ENCODE measurements at regions not wholly inside any gene's neighbourhood (a gene's known extent, or its start where the extent isn't known, plus 50 kb on each side); places are given as distances from the start of the nearest gene placed in this dataset.

- no peaks in the 10 kb centered on the region for H3K9me3 ChIP-seq (ENCODE audit: control insufficient read depth in 2 of 2, insufficient read depth in 1 of 2, low read depth in 1 of 2, low read length in 1 of 2)
- H3K27me3 ChIP-seq (ENCODE audit: control insufficient read depth in 1 of 2, insufficient read depth in 2 of 2, low read length in 2 of 2), result no peaks in the 10 kb centered on the region
- no peak overlapping the region for H3K4me3 ChIP-seq (ENCODE audit: low read depth in 1 of 2, low read length in 2 of 2)
- no peaks in the 10 kb centered on the region for H3K36me3 ChIP-seq (ENCODE audit: control insufficient read depth in 2 of 2, insufficient read depth in 2 of 2, low read length in 1 of 2)
- no peaks in the 10 kb centered on the region for H3K4me1 ChIP-seq (ENCODE audit: control insufficient read depth in 2 of 2, insufficient read depth in 2 of 2, low read length in 1 of 2)
- WGBS, 2 donors, result 83 to 90% methylated on average over 2 of the region's 2 CpGs
- H3K27ac ChIP-seq (ENCODE audit: low read depth in 2 of 2, low read length in 1 of 2), result no peak overlapping the region
Observed at GRCh38 chr5:165881259-165881658, 2375.8 kb downstream of the MAT2B start.

- Histone ChIP-seq H3K4me3 (ENCODE audit: low read depth in 1 of 2, low read length in 2 of 2) (no peak overlapping the region), H3K27ac (ENCODE audit: low read depth in 2 of 2, low read length in 1 of 2) (no peak overlapping the region), H3K4me1 (ENCODE audit: control insufficient read depth in 2 of 2, insufficient read depth in 2 of 2, low read length in 1 of 2) (no peaks in the 10 kb centered on the region), H3K36me3 (ENCODE audit: control insufficient read depth in 2 of 2, insufficient read depth in 2 of 2, low read length in 1 of 2) (no peaks in the 10 kb centered on the region), H3K9me3 (ENCODE audit: control insufficient read depth in 2 of 2, insufficient read depth in 1 of 2, low read depth in 1 of 2, low read length in 1 of 2) (no peaks in the 10 kb centered on the region), H3K27me3 (ENCODE audit: control insufficient read depth in 1 of 2, insufficient read depth in 2 of 2, low read length in 2 of 2) (no peaks in the 10 kb centered on the region)
- 57 to 60% methylated on average over 3 of the region's 3 CpGs for WGBS, 2 donors
Observed at GRCh38 chr5:165882099-165882498, 2376.7 kb downstream of the MAT2B start.

- H3K27ac ChIP-seq (ENCODE audit: low read depth in 2 of 2, low read length in 1 of 2), result no peak overlapping the region
- WGBS, 2 donors, result 75 to 76% methylated on average over 12 of the region's 12 CpGs
- H3K4me3 ChIP-seq (ENCODE audit: low read depth in 1 of 2, low read length in 2 of 2), result no peak overlapping the region
- H3K9me3 ChIP-seq (ENCODE audit: control insufficient read depth in 2 of 2, insufficient read depth in 1 of 2, low read depth in 1 of 2, low read length in 1 of 2), result no peaks in the 10 kb centered on the region
- no peaks in the 10 kb centered on the region for H3K27me3 ChIP-seq (ENCODE audit: control insufficient read depth in 1 of 2, insufficient read depth in 2 of 2, low read length in 2 of 2)
- no peaks in the 10 kb centered on the region for H3K4me1 ChIP-seq (ENCODE audit: control insufficient read depth in 2 of 2, insufficient read depth in 2 of 2, low read length in 1 of 2)
- no peaks in the 10 kb centered on the region for H3K36me3 ChIP-seq (ENCODE audit: control insufficient read depth in 2 of 2, insufficient read depth in 2 of 2, low read length in 1 of 2)
Observed at GRCh38 chr5:165885623-165886350, 2380.4 kb downstream of the MAT2B start.

GRCh38 chr5:165887147-165887546 is 2381.7 kb downstream of the MAT2B start:
- Histone ChIP-seq H3K36me3 (ENCODE audit: control insufficient read depth in 2 of 2, insufficient read depth in 2 of 2, low read length in 1 of 2) (no peaks in the 10 kb centered on the region), H3K27ac (ENCODE audit: low read depth in 2 of 2, low read length in 1 of 2) (no peak overlapping the region), H3K27me3 (ENCODE audit: control insufficient read depth in 1 of 2, insufficient read depth in 2 of 2, low read length in 2 of 2) (no peaks in the 10 kb centered on the region), H3K4me3 (ENCODE audit: low read depth in 1 of 2, low read length in 2 of 2) (no peak overlapping the region), H3K4me1 (ENCODE audit: control insufficient read depth in 2 of 2, insufficient read depth in 2 of 2, low read length in 1 of 2) (no peaks in the 10 kb centered on the region), H3K9me3 (ENCODE audit: control insufficient read depth in 2 of 2, insufficient read depth in 1 of 2, low read depth in 1 of 2, low read length in 1 of 2) (no peaks in the 10 kb centered on the region)
- WGBS, 2 donors, result 87 to 91% methylated on average over 2 of the region's 2 CpGs

- Histone ChIP-seq H3K36me3 (ENCODE audit: control insufficient read depth in 2 of 2, insufficient read depth in 2 of 2, low read length in 1 of 2) (no peaks in the 10 kb centered on the region), H3K27ac (ENCODE audit: low read depth in 2 of 2, low read length in 1 of 2) (no peak overlapping the region), H3K9me3 (ENCODE audit: control insufficient read depth in 2 of 2, insufficient read depth in 1 of 2, low read depth in 1 of 2, low read length in 1 of 2) (no peaks in the 10 kb centered on the region), H3K4me3 (ENCODE audit: low read depth in 1 of 2, low read length in 2 of 2) (no peak overlapping the region), H3K27me3 (ENCODE audit: control insufficient read depth in 1 of 2, insufficient read depth in 2 of 2, low read length in 2 of 2) (no peaks in the 10 kb centered on the region), H3K4me1 (ENCODE audit: control insufficient read depth in 2 of 2, insufficient read depth in 2 of 2, low read length in 1 of 2) (no peaks in the 10 kb centered on the region)
- WGBS, 2 donors, result 86 to 92% methylated on average over 6 of the region's 6 CpGs
Observed at GRCh38 chr5:165892383-165892782, 2387.0 kb downstream of the MAT2B start.

- WGBS, 2 donors, result 59 to 60% methylated on average over 3 of the region's 3 CpGs
- Histone ChIP-seq H3K36me3 (ENCODE audit: control insufficient read depth in 2 of 2, insufficient read depth in 2 of 2, low read length in 1 of 2) (no peaks in the 10 kb centered on the region), H3K27ac (ENCODE audit: low read depth in 2 of 2, low read length in 1 of 2) (no peak overlapping the region), H3K9me3 (ENCODE audit: control insufficient read depth in 2 of 2, insufficient read depth in 1 of 2, low read depth in 1 of 2, low read length in 1 of 2) (peaks cover 2% of the 10 kb centered on the region in 2 donors), H3K27me3 (ENCODE audit: control insufficient read depth in 1 of 2, insufficient read depth in 2 of 2, low read length in 2 of 2) (no peaks in the 10 kb centered on the region), H3K4me3 (ENCODE audit: low read depth in 1 of 2, low read length in 2 of 2) (no peak overlapping the region), H3K4me1 (ENCODE audit: control insufficient read depth in 2 of 2, insufficient read depth in 2 of 2, low read length in 1 of 2) (no peaks in the 10 kb centered on the region)
Observed at GRCh38 chr5:165894916-165895315, 2389.5 kb downstream of the MAT2B start.

GRCh38 chr5:165903835-165904234 is 2387.6 kb upstream of the WWC1 start:
- no peaks in the 10 kb centered on the region for H3K4me1 ChIP-seq (ENCODE audit: control insufficient read depth in 2 of 2, insufficient read depth in 2 of 2, low read length in 1 of 2)
- no peaks in the 10 kb centered on the region for H3K27me3 ChIP-seq (ENCODE audit: control insufficient read depth in 1 of 2, insufficient read depth in 2 of 2, low read length in 2 of 2)
- H3K9me3 ChIP-seq (ENCODE audit: control insufficient read depth in 2 of 2, insufficient read depth in 1 of 2, low read depth in 1 of 2, low read length in 1 of 2), result peaks cover 2% of the 10 kb centered on the region in 2 donors
- WGBS, 2 donors, result 76 to 80% methylated on average over 1 of the region's 1 CpG
- H3K4me3 ChIP-seq (ENCODE audit: low read depth in 1 of 2, low read length in 2 of 2), result no peak overlapping the region
- H3K27ac ChIP-seq (ENCODE audit: low read depth in 2 of 2, low read length in 1 of 2), result no peak overlapping the region
- H3K36me3 ChIP-seq (ENCODE audit: control insufficient read depth in 2 of 2, insufficient read depth in 2 of 2, low read length in 1 of 2), result no peaks in the 10 kb centered on the region

- Histone ChIP-seq H3K4me3 (ENCODE audit: low read depth in 1 of 2, low read length in 2 of 2) (no peak overlapping the region), H3K4me1 (ENCODE audit: control insufficient read depth in 2 of 2, insufficient read depth in 2 of 2, low read length in 1 of 2) (no peaks in the 10 kb centered on the region), H3K9me3 (ENCODE audit: control insufficient read depth in 2 of 2, insufficient read depth in 1 of 2, low read depth in 1 of 2, low read length in 1 of 2) (no peaks in the 10 kb centered on the region), H3K27ac (ENCODE audit: low read depth in 2 of 2, low read length in 1 of 2) (no peak overlapping the region), H3K27me3 (ENCODE audit: control insufficient read depth in 1 of 2, insufficient read depth in 2 of 2, low read length in 2 of 2) (no peaks in the 10 kb centered on the region), H3K36me3 (ENCODE audit: control insufficient read depth in 2 of 2, insufficient read depth in 2 of 2, low read length in 1 of 2) (no peaks in the 10 kb centered on the region)
Observed at GRCh38 chr5:165906871-165907270, 2384.6 kb upstream of the WWC1 start.

- Histone ChIP-seq H3K9me3 (ENCODE audit: control insufficient read depth in 2 of 2, insufficient read depth in 1 of 2, low read depth in 1 of 2, low read length in 1 of 2) (no peaks in the 10 kb centered on the region), H3K36me3 (ENCODE audit: control insufficient read depth in 2 of 2, insufficient read depth in 2 of 2, low read length in 1 of 2) (no peaks in the 10 kb centered on the region), H3K4me3 (ENCODE audit: low read depth in 1 of 2, low read length in 2 of 2) (no peak overlapping the region), H3K4me1 (ENCODE audit: control insufficient read depth in 2 of 2, insufficient read depth in 2 of 2, low read length in 1 of 2) (no peaks in the 10 kb centered on the region), H3K27ac (ENCODE audit: low read depth in 2 of 2, low read length in 1 of 2) (no peak overlapping the region), H3K27me3 (ENCODE audit: control insufficient read depth in 1 of 2, insufficient read depth in 2 of 2, low read length in 2 of 2) (no peaks in the 10 kb centered on the region)
- WGBS, 2 donors, result 40 to 43% methylated on average over 2 of the region's 2 CpGs
Observed at GRCh38 chr5:165913059-165913458, 2378.4 kb upstream of the WWC1 start.

- 89% methylated on average over 6 of the region's 6 CpGs for WGBS, 2 donors
- Histone ChIP-seq H3K27ac (ENCODE audit: low read depth in 2 of 2, low read length in 1 of 2) (no peak overlapping the region), H3K4me1 (ENCODE audit: control insufficient read depth in 2 of 2, insufficient read depth in 2 of 2, low read length in 1 of 2) (no peaks in the 10 kb centered on the region), H3K4me3 (ENCODE audit: low read depth in 1 of 2, low read length in 2 of 2) (no peak overlapping the region), H3K9me3 (ENCODE audit: control insufficient read depth in 2 of 2, insufficient read depth in 1 of 2, low read depth in 1 of 2, low read length in 1 of 2) (no peaks in the 10 kb centered on the region), H3K36me3 (ENCODE audit: control insufficient read depth in 2 of 2, insufficient read depth in 2 of 2, low read length in 1 of 2) (no peaks in the 10 kb centered on the region), H3K27me3 (ENCODE audit: control insufficient read depth in 1 of 2, insufficient read depth in 2 of 2, low read length in 2 of 2) (no peaks in the 10 kb centered on the region)
Observed at GRCh38 chr5:165914456-165914855, 2377.0 kb upstream of the WWC1 start.
